HT-29 (cell line): ENCODE measurements at regions not wholly inside any gene's neighbourhood (a gene's known extent, or its start where the extent isn't known, plus 50 kb on each side); places are given as distances from the start of the nearest gene placed in this dataset. TPM values are rescaled to one million over a fixed set of nuclear protein-coding genes. Genes with fewer than 3 reads are reported as not detected.
A peak's percentile ranks its signal among the peaks of the same experiment; 100 is the strongest.
"Not testable (repeated sequence)": the region's sequence is repeated elsewhere in the genome, so short reads cannot be mapped to it uniquely, and the experiment has no call there.

ENCODE experiments used
- DNase-seq: peaks from one replicate; pipeline ENCODE4 v3.0.0-alpha.2; 2015; ENCODE audit warnings: low spot score
- small RNA-seq: library from RNA; depleted of rRNA; stranded (forward); fragments of <200 nt; gene quantifications from one replicate; pipeline ENCODE3, GENCODE V24; 2014

DNA sequence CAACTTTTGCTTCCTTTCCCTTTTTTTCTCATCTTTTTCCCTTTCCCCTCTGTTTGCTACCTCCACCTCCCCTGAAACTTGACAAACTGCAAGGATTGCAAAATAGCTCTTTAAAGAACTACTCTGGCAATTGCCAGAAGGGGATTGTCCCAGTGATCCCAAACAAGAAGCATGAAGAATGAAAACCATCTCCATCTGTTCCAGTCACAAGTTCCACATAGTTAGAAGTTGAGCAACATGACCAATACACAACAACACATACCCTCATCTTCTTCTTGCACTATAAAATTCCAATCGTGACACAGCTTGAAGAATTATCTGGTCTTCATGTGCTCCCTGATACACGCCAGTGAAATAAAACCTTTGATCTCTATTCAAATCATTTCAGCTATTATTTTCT lies 93.7 kb upstream of the USP15 start:
- no peak for DNase-seq

DNA sequence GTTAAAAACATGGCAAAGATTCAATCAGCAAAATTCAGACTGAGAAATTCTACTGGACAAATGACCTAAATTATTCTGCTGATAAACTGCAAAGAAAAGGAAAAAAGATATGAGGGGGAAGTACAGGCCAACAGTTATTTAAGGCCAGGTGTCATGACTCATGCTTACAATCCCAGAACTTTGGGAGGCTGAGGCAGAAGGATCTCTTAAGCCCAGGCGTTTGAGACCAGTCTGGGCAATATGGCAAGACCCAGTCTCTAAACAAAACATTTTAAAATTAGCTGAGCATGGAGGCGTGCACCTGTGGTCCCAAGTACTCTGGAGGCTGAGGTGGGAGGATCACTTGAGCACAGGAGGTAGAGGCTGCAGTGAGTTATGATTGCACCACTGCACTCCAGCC lies 91.8 kb upstream of the USP15 start:
- no peak for DNase-seq

DNA sequence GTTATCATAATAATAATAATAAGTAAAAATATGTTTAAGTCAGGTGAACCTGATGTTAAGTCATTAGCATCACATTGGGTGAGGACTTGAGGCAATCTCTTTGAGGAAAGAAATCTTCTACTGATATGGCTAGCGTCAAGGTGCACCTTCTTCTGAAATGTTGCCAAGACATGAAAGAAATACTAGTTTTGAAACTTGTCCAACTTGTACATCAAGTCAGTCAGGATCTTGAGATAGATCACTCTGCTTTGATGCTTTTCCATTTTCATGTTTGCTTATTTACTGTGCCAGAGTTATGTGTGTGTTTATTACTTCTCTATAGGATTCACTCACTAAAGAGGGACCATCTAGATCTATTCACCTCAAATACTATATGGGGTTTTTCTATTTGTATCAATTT lies 90.0 kb upstream of the USP15 start:
- no peak for DNase-seq

DNA sequence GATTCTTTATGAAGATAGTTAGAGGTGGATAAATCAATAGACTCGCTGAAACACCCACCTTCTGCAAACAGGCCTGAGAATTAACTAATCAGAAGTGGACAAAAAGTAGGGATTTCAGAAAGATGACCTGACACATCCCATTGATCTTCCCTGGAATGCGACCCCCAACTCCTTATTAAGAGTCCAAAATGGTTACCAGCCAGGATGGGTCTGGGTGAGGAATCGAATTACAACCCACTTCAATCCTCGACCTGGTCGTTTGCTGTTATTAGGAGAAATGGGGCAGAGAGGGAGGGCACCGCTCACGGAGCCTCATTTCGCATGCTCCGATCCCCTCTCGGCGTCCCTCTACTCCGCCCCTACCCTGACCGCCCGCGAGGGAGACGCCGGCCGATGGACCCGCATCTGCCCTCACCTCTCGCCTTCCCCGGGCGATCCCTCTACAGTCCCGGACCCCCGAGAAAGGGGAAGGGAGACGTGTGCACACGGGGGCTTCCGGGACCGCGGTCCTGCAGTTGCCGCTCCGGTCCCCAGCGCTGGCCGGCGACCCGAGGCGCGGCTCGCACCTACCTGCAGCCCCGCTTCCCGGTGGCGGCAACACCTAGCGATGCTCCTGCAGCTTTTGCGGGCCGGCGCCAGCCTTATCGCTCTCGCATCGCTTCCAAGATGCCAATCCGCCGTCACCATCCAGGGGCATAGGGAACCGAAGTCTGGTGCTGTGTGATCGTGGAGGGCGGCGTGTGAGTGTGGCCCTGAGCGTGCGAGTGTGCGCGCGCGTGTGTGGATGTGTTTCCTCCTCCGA lies 69.3 kb upstream of the USP15 start:
- no peak for DNase-seq

DNA sequence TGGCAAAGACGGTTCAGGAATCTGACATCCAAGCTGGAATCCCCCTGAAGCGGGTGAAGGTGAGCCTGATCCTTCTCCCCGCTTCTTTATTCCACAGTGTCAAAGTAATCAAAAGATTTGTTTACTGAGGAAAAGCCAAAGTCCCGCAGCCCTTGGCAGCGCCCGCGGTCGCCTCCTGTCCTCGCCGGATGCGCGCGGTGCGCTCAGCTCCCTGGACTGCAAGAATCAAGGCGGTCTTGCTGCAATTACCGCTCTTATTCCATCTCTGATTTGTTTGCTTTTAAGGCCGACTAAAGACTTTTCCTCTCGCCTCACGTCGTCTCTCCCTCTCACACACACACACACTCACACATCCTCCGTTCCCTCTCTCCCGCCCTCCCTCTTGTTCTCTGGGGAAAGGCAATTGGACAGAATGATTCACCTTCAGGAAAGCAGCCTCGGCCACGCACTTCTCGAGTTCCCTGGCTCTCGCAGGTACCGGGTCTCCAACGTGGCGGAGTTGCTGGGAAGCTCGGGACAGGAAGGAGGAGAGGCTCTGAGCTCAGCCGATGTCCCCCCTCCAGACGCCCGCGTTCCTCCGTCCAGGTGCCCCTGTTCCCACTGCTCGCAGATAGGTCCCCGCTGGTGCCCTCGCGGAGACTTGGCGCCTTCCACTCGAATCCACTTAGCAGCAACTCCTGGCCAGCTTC lies 68.6 kb upstream of the USP15 start:
- DNase-seq: no peak

DNA sequence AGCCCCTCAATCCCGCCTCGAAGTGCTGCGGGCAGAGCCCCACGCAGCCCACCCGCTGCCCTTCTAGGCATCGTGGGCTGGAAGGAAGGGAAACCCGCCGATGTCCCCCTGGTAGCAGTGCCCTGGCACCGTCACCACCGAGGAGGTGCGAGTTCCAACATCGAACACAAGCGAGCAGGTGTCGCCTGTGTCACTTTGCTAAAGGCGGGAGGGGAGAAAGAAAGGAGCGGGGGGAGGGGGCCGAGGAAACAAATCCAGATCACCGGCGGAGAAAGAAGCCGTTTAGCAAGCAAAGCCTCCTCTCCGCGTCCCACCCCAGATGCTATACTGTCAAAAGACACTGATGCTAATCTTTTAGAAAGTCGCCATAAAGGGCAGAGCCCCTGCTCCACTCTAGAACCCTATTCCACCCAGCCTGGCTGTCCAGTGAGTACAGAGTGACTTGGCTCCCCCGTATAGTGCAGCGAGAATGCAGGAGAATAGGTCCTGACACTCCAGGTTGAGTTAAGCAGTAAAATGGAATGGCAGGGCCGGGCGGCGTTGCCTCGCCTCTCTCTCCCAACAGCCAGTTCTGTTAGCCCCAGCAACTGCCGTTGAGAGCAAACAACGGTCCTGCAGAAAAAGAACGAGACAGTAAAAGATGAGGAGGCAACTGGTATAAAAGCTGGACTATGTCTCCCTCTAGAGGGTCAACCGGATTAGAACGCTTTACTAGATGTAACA lies 67.9 kb upstream of the USP15 start:
- DNase-seq: peak; percentile 82

DNA sequence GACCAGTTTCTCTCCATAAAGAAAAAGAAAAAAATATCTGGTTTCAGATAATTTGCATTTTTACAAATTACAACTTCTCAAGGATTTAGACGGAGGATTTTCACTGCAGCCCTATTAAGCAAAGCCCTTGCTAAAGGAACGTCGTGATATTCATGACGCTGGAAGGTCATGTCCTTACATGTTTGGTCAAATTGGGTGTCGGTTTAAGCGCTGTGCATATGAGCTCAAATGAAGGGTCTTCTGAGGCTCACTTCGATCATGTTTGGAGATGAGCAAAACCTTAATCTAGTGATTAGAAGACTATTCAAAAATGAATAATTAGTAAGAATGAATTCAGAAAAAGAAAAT lies 67.3 kb upstream of the USP15 start:
- no peak for DNase-seq

DNA sequence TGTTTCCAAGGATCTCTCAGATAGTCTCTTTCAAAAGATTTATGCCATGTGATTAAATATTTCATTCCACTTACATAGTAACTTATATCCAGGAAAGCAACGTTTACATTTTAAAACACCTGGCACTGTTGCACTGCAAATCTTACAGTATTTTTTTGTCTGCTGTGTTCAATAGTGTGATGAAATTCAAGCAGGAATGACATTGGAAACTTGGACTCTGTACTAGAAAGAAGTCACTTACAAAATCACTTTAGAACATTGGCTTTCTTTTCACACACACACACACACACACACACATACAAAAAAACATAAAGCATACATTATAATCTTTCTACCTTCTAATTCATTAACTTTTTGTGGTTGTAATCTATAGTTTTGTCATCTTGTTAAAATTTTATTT lies 66.2 kb upstream of the USP15 start:
- DNase-seq: no peak

GRCh38 chr12:62194616-62195015 lies 65.6 kb upstream of the USP15 start:
- no peak for DNase-seq

DNA sequence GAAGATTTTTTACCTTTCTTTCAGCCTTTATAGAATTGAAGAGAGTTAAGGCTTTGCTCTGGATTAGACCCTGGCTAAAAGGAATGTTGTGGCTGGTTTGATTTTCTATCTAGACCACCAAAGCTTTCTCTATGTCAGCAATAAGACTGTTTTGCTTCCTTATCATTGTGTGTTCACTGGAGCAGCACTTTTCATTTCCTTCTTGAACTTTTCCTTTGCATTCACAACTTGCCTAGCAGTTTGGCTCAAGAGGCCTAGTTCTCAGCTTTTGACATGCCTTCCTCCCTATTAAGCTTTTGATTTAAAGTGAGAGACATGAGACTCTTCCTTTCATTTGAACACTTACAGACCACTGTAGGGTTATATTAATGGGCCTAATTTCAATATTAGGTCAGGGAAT lies 64.1 kb upstream of the USP15 start:
- DNase-seq: no peak

DNA sequence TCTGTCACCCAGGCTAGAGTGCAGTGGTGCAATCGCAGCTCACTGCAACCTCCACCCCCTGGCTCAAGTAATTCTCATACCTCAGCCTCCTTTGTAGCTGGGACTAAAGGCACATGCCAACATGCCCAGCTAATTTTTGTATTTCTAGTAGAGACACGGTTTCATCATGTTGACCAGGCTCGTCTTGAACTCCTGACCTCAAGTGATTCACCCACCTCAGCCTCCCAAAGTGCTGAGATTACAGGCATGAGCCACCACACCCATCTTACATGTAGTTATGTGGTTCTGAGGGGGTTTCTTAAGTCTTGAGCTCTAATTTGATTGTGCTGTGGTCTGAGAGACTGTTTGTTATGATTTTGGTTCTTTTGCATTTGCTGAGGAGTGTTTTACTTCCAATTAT lies 57.3 kb upstream of the USP15 start:
- not testable (repeated sequence) for DNase-seq

DNA sequence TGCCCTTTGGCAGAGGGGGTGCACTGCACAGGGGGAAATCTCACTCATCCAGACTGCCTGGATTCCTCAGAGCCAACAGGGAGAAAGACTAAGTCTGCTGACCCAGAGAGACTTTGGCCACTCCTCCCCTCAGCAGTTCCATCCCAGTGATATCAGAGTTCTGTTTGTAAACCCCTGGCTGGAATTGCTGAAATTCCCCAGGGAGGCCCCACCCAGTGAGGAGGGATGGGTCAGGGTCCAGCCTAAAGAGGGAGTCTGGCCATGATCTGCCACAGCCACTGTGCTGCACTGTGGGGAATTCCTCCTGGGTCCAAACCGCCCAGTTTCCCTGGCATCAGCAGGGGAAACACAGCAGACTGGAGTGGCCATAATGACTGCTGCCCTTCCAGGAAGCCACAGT lies 54.9 kb upstream of the USP15 start:
- DNase-seq: no peak

DNA sequence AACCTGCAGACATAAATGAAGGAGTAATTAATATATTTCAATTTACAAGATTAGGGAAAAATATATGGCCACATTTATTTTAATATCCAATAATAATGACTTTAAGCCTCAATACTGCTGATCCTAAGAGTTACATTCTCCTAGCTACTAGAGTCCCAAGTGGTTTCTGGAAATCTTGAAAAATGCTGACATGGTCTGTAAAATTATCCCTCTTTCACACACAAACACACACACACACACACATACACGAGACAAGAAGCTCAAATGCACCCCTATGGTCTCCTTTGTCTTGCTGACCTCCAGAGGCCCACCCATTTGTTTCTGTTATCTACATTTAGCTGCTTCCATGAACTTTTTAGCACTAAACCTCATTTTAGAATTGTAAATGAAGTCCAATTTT lies 53.0 kb upstream of the USP15 start:
- no peak for DNase-seq

Small RNAs in the stretch of these regions (small RNA-seq; reads per million reads assigned to genes)
- not detected for gene RF00019
- gene RF00413: not detected
